Thoracic aorta (tissue), 2 donors: ENCODE measurements at regions not wholly inside any gene's neighbourhood (a gene's known extent, or its start where the extent isn't known, plus 50 kb on each side); places are given as distances from the start of the nearest gene placed in this dataset.

Experiments
- ATAC-seq: fragments of 150-250 bp; one replicate; pipeline ENCODE4 v1.8.0; 2017; ENCODE audit warnings: low read depth; ENCODE audit not compliant: insufficient number of reproducible peaks, low FRiP score
- DNase-seq: peaks from one replicate; pipeline ENCODE4 v3.0.0-alpha.2; 2020; ENCODE audit warnings: low spot score
- H3K27ac ChIP-seq, 2 donors: fragments of 200-600 bp; sonication (generic); 1 replicate in 1 of 2; 2 replicates in 1 of 2; pipeline ENCODE4 v1.5.1; 2016; ENCODE audit warnings: mild to moderate bottlenecking in 2 of 2, moderate library complexity in 2 of 2
- H3K27me3 ChIP-seq: fragments of 200-600 bp; sonication (generic); replicated peaks from 2 replicates; pipeline ENCODE4 v1.6.0; 2016; ENCODE audit warnings: mild to moderate bottlenecking; ENCODE audit not compliant: insufficient read depth
- H3K36me3 ChIP-seq: fragments of 200-600 bp; sonication (generic); one replicate; pipeline ENCODE4 v1.5.1; 2016
- H3K4me1 ChIP-seq, 2 donors: fragments of 200-600 bp; sonication (generic); 1 replicate in 1 of 2; 2 replicates in 1 of 2; pipeline versions ENCODE4 v1.5.1 to v1.6.0; 2016; ENCODE audit warnings: low read depth in 2 of 2, mild to moderate bottlenecking in 1 of 2; ENCODE audit not compliant: control insufficient read depth in 1 of 2
- H3K4me3 ChIP-seq: fragments of 200-600 bp; sonication (generic); 2 replicates; pipeline ENCODE4 v1.5.1; 2016; ENCODE audit warnings: mild to moderate bottlenecking
- H3K9me3 ChIP-seq: fragments of 200-600 bp; sonication (generic); 2 replicates; pipeline ENCODE4 v1.5.1; 2016
- CTCF ChIP-seq: fragments of 200-600 bp; sonication (generic); IDR thresholded peaks from one replicate; pipeline ENCODE4 v1.5.1; 2019; ENCODE audit warnings: antibody characterized with exemption

- no peak for DNase-seq
Measured at GRCh38 chr5:35335752-35336151, 105.5 kb upstream of the PRLR start.

GRCh38 chr5:35333366-35333765, 103.1 kb upstream of the PRLR start:
- DNase-seq = no peak
- TF ChIP-seq CTCF = no peak

More at GRCh38 chr5:35335752-35336151, 105.5 kb upstream of the PRLR start:
- no peak for ATAC-seq
- no peaks in the 10 kb centered on the region for H3K36me3 ChIP-seq
- TF ChIP-seq CTCF = no peak
- H3K4me3 ChIP-seq = no peak overlapping the region
- H3K27me3 ChIP-seq = no peaks in the 10 kb centered on the region
- H3K9me3 ChIP-seq = no peaks in the 10 kb centered on the region
- no peak overlapping the region for H3K27ac ChIP-seq
- H3K4me1 ChIP-seq = no peaks in the 10 kb centered on the region

GRCh38 chr5:35331956-35332950, 102.0 kb upstream of the PRLR start:
- DNase-seq (no peak), ATAC-seq (no peak)
- H3K27me3 ChIP-seq = no peaks in the 10 kb centered on the region
- H3K27ac ChIP-seq = no peak overlapping the region
- H3K4me1 ChIP-seq = no peaks in the 10 kb centered on the region
- no peaks in the 10 kb centered on the region for H3K36me3 ChIP-seq
- no peak for TF ChIP-seq CTCF
- H3K4me3 ChIP-seq = no peak overlapping the region
- no peaks in the 10 kb centered on the region for H3K9me3 ChIP-seq

More at GRCh38 chr5:35333366-35333765, 103.1 kb upstream of the PRLR start:
- no peak for ATAC-seq
- Histone ChIP-seq H3K4me3 (no peak overlapping the region), H3K9me3 (no peaks in the 10 kb centered on the region), H3K27ac (no peak overlapping the region), H3K4me1 (no peaks in the 10 kb centered on the region), H3K27me3 (no peaks in the 10 kb centered on the region), H3K36me3 (no peaks in the 10 kb centered on the region)

- TF ChIP-seq CTCF = no peak
- no peak for ATAC-seq
- no peaks in the 10 kb centered on the region for H3K9me3 ChIP-seq
Measured at GRCh38 chr5:35325836-35326235, 95.5 kb upstream of the PRLR start.

GRCh38 chr5:35324679-35325078, 94.4 kb upstream of the PRLR start:
- DNase-seq (no peak), ATAC-seq (no peak)
- no peaks in the 10 kb centered on the region for H3K36me3 ChIP-seq
- H3K27ac ChIP-seq = no peak overlapping the region
- H3K9me3 ChIP-seq = no peaks in the 10 kb centered on the region
- no peak for TF ChIP-seq CTCF
- H3K4me1 ChIP-seq = no peaks in the 10 kb centered on the region
- H3K4me3 ChIP-seq = no peak overlapping the region
- H3K27me3 ChIP-seq = no peaks in the 10 kb centered on the region

More at GRCh38 chr5:35325836-35326235, 95.5 kb upstream of the PRLR start:
- H3K4me3 ChIP-seq = no peak overlapping the region
- no peaks in the 10 kb centered on the region for H3K27me3 ChIP-seq
- H3K27ac ChIP-seq = no peak overlapping the region
- DNase-seq = no peak
- no peaks in the 10 kb centered on the region for H3K4me1 ChIP-seq
- no peaks in the 10 kb centered on the region for H3K36me3 ChIP-seq
